Activated CD8-positive, alpha-beta memory T cell treated with anti-CD3 and anti-CD28 coated beads for 1 hour (primary cell): ENCODE measurements at regions not wholly inside any gene's neighbourhood (a gene's known extent, or its start where the extent isn't known, plus 50 kb on each side); places are given as distances from the start of the nearest gene placed in this dataset.

Experiments
- DNase-seq, 2 donors: peaks; one replicate each; pipeline ENCODE4 v3.0.0-alpha.2; 2020; ENCODE audit warnings: low read depth in 1 of 2; ENCODE audit errors: extremely low read depth in 1 of 2

GRCh38 chr11:134545521-134545920 lies 133.5 kb upstream of the B3GAT1 start:
- no peak for DNase-seq

GRCh38 chr11:134544095-134544815 lies 132.2 kb upstream of the B3GAT1 start:
- no peak for DNase-seq

GRCh38 chr11:134543645-134544044 lies 131.6 kb upstream of the B3GAT1 start:
- no peak for DNase-seq

GRCh38 chr11:134543241-134543640 lies 131.2 kb upstream of the B3GAT1 start:
- DNase-seq, result no peak

- no peak for DNase-seq
Observed at GRCh38 chr11:134542401-134543165, 130.5 kb upstream of the B3GAT1 start.

GRCh38 chr11:134541951-134542350 lies 129.9 kb upstream of the B3GAT1 start:
- no peak for DNase-seq

- no peak for DNase-seq
Observed at GRCh38 chr11:134541355-134541754, 129.3 kb upstream of the B3GAT1 start.

- no peak for DNase-seq
Observed at GRCh38 chr11:134539285-134539684, 127.2 kb upstream of the B3GAT1 start.

GRCh38 chr11:134538742-134539141 lies 126.7 kb upstream of the B3GAT1 start:
- DNase-seq, result no peak

- DNase-seq, result no peak
Observed at GRCh38 chr11:134537941-134538340, 125.9 kb upstream of the B3GAT1 start.

GRCh38 chr11:134537296-134537695 lies 125.3 kb upstream of the B3GAT1 start:
- DNase-seq, result no peak

- DNase-seq, result no peak
Observed at GRCh38 chr11:134536677-134537076, 124.6 kb upstream of the B3GAT1 start.

- DNase-seq, result no peak
Observed at GRCh38 chr11:134536219-134536618, 124.2 kb upstream of the B3GAT1 start.

GRCh38 chr11:134535029-134536025 lies 123.3 kb upstream of the B3GAT1 start:
- DNase-seq, result no peak

- no peak for DNase-seq
Observed at GRCh38 chr11:134533511-134533910, 121.5 kb upstream of the B3GAT1 start.

- no peak for DNase-seq
Observed at GRCh38 chr11:134532921-134533421, 120.9 kb upstream of the B3GAT1 start.

GRCh38 chr11:134532131-134532920 lies 120.3 kb upstream of the B3GAT1 start:
- DNase-seq, result no peak

GRCh38 chr11:134531327-134532130 lies 119.5 kb upstream of the B3GAT1 start:
- no peak for DNase-seq

- no peak for DNase-seq
Observed at GRCh38 chr11:134530636-134531326, 118.7 kb upstream of the B3GAT1 start.
